Cardiac muscle cell (in vitro differentiated cells and primary cell): ENCODE measurements at regions not wholly inside any gene's neighbourhood (a gene's known extent, or its start where the extent isn't known, plus 50 kb on each side); places are given as distances from the start of the nearest gene placed in this dataset.

Experiments used
- DNase-seq, 2 donors: peaks; one replicate each; pipeline versions ENCODE4 v3.0.0 to v3.0.0-alpha.2; 2010 to 2017; ENCODE audit warnings: low read depth in 1 of 2, low spot score in 1 of 2
- H3K27ac ChIP-seq: fragments of 200-600 bp; sonication (generic); 2 replicates; pipeline ENCODE4 v1.5.1; 2016
- H3K27me3 ChIP-seq: fragments of 200-600 bp; sonication (generic); 2 replicates; pipeline ENCODE4 v1.6.0; 2016; ENCODE audit warnings: control low read depth
- H3K36me3 ChIP-seq: fragments of 200-600 bp; sonication (generic); 2 replicates; pipeline ENCODE4 v1.5.1; 2016; ENCODE audit warnings: control low read depth
- H3K4me1 ChIP-seq: fragments of 200-600 bp; sonication (generic); 2 replicates; pipeline ENCODE4 v1.8.1; 2017; ENCODE audit warnings: low read depth, mild to moderate bottlenecking, mixed run types
- H3K4me3 ChIP-seq: fragments of 200-600 bp; sonication (generic); 2 replicates; pipeline ENCODE4 v1.5.1; 2016; ENCODE audit warnings: mild to moderate bottlenecking
- H3K9me3 ChIP-seq: fragments of 200-600 bp; sonication (generic); 2 replicates; pipeline ENCODE4 v1.5.1; 2017; ENCODE audit warnings: low read depth, mild to moderate bottlenecking, control low read depth
- TF ChIP-seq, protein P1 (sequence below): IDR thresholded peaks from 2 replicates; pipeline ENCODE4 v1.5.1; 2012; ENCODE audit warnings: low read depth, mild to moderate bottlenecking, low read length

GRCh38 chr4:180960743-180961401 lies 1282.3 kb upstream of the TENM3 start:
- peak in 1 of 2 donors; percentile 18 for DNase-seq

DNA sequence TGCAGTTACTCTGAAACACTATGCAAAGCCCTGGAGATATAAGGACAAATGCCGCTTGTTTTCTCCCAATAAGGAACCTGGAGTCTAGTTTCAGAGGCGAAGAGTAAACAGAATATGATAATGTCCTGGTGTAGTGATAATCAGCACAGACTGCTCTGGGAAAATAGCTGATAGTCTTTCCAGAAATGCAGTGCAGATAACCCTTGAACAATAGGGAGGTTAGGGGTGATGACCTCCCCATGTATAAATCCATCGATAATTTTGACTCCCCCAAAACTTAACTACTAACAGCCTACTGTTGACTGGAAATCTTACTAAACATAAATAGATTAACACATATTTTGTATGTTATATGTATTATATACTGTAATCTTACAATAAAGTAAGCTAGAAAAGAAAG lies 1280.9 kb upstream of the TENM3 start:
- TF ChIP-seq, protein P1, sequence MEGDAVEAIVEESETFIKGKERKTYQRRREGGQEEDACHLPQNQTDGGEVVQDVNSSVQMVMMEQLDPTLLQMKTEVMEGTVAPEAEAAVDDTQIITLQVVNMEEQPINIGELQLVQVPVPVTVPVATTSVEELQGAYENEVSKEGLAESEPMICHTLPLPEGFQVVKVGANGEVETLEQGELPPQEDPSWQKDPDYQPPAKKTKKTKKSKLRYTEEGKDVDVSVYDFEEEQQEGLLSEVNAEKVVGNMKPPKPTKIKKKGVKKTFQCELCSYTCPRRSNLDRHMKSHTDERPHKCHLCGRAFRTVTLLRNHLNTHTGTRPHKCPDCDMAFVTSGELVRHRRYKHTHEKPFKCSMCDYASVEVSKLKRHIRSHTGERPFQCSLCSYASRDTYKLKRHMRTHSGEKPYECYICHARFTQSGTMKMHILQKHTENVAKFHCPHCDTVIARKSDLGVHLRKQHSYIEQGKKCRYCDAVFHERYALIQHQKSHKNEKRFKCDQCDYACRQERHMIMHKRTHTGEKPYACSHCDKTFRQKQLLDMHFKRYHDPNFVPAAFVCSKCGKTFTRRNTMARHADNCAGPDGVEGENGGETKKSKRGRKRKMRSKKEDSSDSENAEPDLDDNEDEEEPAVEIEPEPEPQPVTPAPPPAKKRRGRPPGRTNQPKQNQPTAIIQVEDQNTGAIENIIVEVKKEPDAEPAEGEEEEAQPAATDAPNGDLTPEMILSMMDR, result no peak
- no peaks in the 10 kb centered on the region for H3K27me3 ChIP-seq
- no peak overlapping the region for H3K27ac ChIP-seq
- H3K4me3 ChIP-seq, result no peak overlapping the region
- no peaks in the 10 kb centered on the region for H3K36me3 ChIP-seq
- H3K4me1 ChIP-seq, result peaks cover 22% of the 10 kb centered on the region
- no peak for DNase-seq
- H3K9me3 ChIP-seq, result no peaks in the 10 kb centered on the region

More at GRCh38 chr4:180960743-180961401, 1282.3 kb upstream of the TENM3 start:
- Histone ChIP-seq H3K4me3 (no peak overlapping the region), H3K36me3 (no peaks in the 10 kb centered on the region), H3K9me3 (no peaks in the 10 kb centered on the region), H3K27ac (peak overlapping the region; percentile 58), H3K4me1 (peaks cover 22% of the 10 kb centered on the region), H3K27me3 (no peaks in the 10 kb centered on the region)
- TF ChIP-seq, protein P1, result no peak

GRCh38 chr4:180966312-180966711 lies 1276.9 kb upstream of the TENM3 start:
- H3K27me3 ChIP-seq, result no peaks in the 10 kb centered on the region
- H3K9me3 ChIP-seq, result no peaks in the 10 kb centered on the region
- no peak overlapping the region for H3K4me3 ChIP-seq
- TF ChIP-seq, protein P1, result no peak
- H3K27ac ChIP-seq, result no peak overlapping the region
- H3K36me3 ChIP-seq, result no peaks in the 10 kb centered on the region
- DNase-seq, result no peak
- H3K4me1 ChIP-seq, result peaks cover 13% of the 10 kb centered on the region

DNA sequence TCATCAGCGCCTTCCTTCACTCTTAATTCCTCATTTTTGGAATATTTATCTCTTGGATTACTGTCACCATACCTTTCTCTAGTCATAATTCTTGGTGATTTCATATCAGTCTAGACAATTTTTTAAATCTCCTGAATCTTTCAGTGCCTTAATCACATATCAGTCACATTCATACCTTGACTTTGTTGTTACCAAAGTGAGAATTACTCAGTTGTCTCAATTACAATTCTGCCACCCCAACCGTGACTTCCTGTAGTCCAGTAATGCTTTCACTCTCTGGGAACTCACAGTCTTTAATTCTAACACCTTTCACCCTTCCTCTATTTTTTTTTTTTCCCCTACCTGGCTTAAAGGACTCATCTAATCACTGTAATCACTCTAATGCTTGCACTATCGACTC lies 1275.3 kb upstream of the TENM3 start:
- peaks cover 9% of the 10 kb centered on the region for H3K4me1 ChIP-seq
- no peaks in the 10 kb centered on the region for H3K9me3 ChIP-seq
- no peaks in the 10 kb centered on the region for H3K27me3 ChIP-seq
- no peak overlapping the region for H3K4me3 ChIP-seq
- no peak for DNase-seq
- H3K27ac ChIP-seq, result no peak overlapping the region
- TF ChIP-seq, protein P1, result no peak
- H3K36me3 ChIP-seq, result no peaks in the 10 kb centered on the region

DNA sequence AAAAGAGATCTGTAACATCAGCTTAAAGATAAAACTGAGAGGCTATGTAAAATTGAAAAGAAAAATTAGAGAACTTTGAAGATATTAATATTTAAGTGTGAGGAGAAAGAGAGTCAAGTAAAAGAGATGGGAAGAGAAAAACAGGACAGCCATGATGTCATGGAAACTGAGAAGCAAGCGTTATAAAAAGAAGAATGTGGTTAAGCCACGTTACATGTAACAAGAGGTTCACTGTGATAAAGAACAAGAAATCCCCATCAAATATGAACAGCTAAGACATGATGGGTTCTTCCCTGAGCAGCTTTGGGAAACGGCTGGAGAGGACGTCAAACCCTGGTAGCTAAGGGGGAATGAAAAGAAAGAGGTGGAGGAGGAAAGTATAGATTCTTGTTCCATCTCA lies 1269.3 kb upstream of the TENM3 start:
- no peaks in the 10 kb centered on the region for H3K36me3 ChIP-seq
- H3K4me3 ChIP-seq, result no peak overlapping the region
- DNase-seq, result no peak
- no peaks in the 10 kb centered on the region for H3K27me3 ChIP-seq
- no peak overlapping the region for H3K27ac ChIP-seq
- no peaks in the 10 kb centered on the region for H3K4me1 ChIP-seq
- TF ChIP-seq, protein P1, result no peak
- no peaks in the 10 kb centered on the region for H3K9me3 ChIP-seq
